HG03439 (cell line): ENCODE measurements at regions not wholly inside any gene's neighbourhood (a gene's known extent, or its start where the extent isn't known, plus 50 kb on each side); places are given as distances from the start of the nearest gene placed in this dataset.
"Not testable (repeated sequence)": the region's sequence is repeated elsewhere in the genome, so short reads cannot be mapped to it uniquely, and the experiment has no call there.

Experiments
- ATAC-seq: cut with Tn5 transposase; IDR thresholded peaks from one replicate; pipeline ENCODE4 v1.9.1; 2021; ENCODE audit warnings: mild to moderate bottlenecking, moderate library complexity; ENCODE audit not compliant: unreplicated experiment

GRCh38 chr2:16102976-16103380, 162.6 kb downstream of the MYCN start:
- ATAC-seq, result no peak

DNA sequence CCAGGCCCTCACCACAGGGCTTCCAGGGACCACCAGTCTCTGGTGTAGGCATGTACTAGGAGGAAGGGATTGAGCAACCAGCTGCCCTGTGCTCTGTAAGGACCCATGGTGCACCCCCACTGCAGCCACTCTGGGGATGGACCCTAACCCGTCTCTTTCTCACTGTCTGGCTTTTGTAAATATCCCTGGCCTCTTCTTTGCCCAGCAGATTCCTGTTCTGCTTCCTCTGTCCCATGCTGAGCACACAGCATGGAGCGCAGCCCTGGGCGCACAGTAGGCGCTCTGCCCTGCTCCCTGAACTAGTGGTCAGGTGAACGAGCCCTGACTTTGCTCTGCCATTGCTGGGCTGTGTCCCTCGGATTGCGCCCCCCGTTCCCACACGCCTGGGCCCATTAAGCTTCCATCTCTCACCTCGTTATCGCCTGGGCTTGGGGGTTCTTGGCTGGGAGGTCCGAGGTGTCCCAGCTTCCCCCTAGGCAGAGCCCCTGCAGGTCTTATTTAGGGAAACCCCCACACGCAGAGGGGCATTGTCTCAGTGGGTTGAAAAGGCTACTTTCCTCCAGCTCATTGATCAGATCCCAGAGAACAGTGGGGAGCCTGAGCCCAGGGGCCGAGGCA, 162.1 kb downstream of the MYCN start:
- ATAC-seq, result no peak

DNA sequence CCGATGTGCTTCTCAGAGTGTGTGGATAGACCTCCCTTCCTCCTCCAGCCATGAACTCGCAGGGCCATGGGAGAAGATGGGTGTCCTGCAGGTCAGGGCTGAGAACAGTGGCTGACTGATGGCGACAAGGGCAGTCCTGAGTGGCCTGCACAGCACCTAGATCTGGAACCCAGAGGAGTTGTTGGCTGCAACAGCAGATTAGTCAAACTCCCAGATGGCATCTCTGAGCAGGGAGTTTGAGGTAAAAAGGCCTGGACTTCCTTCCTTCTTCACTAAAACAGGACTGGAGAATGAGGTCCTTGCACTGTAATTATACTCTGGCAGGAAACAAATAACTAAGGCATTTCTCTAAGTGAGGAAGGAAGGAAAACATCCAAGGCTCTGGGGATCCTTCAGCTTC, 160.8 kb downstream of the MYCN start:
- no peak for ATAC-seq

- no peak for ATAC-seq
Measured at GRCh38 chr2:16100006-16100405, 159.7 kb downstream of the MYCN start.

DNA sequence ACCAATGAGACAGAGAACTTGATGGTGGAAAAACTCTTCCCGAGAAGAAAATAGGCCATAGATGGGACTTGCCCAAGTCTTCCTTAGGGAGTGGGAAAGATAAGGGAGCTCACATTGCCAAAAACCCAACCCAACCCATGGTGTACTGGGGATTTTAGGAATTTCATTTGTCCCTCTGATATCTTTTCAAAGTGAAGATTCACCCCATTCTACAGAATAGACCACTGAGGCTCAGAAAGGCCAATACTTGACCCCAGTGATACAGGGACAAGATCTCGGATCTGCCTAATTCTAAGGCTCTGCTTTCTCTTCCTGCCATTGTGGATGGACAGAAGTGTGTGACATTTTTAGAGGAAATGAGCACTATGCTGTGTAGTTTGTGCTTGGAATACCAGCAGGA, 159.0 kb downstream of the MYCN start:
- ATAC-seq, result no peak

- no peak for ATAC-seq
Measured at GRCh38 chr2:16096962-16097361, 156.6 kb downstream of the MYCN start.

GRCh38 chr2:16095483-16095882, 155.1 kb downstream of the MYCN start:
- not testable (repeated sequence) for ATAC-seq

DNA sequence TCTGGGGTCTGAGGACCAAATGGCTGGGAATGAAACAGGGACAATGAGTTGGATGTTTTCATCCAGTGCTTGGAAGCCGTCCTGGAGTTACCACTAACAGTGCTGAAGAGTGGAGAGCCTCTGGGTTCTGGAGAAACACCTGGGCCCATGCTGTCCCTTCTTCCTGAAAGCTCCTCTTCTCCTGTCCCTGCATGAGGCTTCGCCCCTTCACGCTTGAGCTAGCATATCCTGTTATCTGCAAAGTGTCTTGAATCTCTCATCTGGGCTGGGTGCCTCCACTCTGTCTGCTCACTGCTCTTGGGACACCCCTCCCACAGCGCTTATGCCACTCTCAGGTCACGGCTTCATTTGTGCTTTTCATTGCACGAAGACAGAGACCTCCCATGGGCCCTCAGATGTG, 154.5 kb downstream of the MYCN start:
- ATAC-seq, result no peak

DNA sequence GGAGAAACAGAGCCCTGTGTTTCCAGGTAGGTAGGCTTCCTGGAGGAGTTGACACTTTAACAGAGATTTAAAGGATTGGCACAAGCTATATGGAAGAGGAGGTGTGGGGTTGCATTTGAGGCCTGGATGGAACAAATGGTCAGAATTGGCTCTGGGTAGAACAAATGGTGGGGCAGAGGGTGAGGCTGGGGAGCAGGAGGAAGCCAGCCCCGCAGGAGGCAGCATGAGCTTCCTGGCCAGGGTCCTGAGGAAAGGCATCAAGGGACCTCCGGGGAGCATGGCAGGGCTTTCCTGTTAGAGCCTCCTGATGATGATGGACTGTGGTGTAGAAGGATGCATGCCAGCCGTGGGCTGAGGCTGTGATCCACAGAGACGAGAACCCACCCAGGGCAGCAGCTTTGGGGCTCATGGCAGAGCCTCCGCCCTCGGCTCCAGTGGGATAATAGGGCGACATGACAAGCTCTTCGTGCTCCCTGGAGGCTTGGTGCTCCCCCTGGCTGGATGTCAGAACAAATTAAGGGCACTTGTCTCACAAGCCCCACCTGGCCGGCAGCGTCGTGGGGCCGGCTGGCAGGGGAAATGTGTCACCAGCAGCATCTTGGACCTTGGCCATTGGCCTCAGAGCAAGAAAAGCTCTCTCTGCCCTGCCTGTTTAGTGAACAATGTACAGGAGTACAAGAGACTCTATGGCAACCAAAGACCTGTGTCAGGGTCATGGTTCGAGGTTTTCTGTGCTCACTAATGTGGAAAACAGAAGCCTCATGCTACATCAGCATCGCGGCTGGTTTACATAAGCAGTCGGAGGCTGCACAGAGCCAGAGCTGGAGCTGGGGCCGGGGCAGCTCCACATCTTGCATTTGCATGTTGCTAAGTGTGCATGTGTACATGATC, 153.5 kb downstream of the MYCN start:
- no peak for ATAC-seq

- ATAC-seq, result no peak
Measured at GRCh38 chr2:16092861-16093638, 152.7 kb downstream of the MYCN start.

GRCh38 chr2:16091576-16092282, 151.4 kb downstream of the MYCN start:
- ATAC-seq, result no peak

DNA sequence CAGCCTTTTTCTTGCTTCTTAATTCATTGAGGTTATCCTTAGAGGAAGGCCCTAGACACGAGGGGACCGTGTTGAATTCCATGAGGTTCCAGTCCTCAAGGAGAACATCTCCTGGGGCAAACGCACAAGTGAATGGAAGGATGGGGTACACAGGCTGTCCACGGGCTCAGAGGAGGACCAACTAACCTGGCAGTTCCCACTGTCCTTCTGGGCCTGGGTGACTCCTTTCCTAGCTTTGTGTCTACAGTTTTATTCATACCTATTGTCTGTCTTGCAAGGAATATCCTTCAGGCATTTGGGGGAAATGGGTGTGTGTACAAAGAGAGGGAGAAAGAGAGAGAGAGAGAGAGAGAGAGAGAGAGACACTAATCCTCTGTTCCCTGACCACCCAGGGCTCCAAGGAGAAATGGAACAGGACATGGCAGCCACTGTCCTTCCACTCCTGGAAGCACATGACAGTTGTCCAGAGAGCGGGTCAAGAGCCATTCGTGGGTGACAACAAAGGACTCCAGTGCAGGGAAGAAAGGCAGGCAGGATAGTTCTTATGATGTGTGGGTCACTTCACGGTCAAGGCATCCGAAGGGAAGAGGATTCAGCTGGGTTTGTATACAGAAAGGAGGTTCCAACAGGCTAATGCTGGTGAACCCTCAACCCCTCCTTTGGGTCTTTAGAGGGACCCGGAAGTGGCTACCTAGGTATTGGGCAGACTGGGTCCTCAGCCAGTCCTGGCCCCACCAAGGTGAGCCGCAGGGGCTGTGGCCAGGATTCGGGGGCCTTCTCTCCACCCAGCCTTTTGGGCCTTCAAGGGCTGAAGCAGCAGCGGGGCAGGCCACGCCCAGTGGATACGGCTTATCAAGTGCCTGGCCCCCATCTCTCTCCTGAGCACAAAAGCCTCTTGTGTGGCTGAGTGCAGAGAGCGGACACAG, 150.6 kb downstream of the MYCN start:
- ATAC-seq, result no peak

- not testable (repeated sequence) for ATAC-seq
Measured at GRCh38 chr2:16089491-16089890, 149.1 kb downstream of the MYCN start.

- no peak for ATAC-seq
Measured at GRCh38 chr2:16088802-16089112, 148.4 kb downstream of the MYCN start.

- no peak for ATAC-seq
Measured at GRCh38 chr2:16088035-16088801, 147.9 kb downstream of the MYCN start.

- ATAC-seq, result not testable (repeated sequence)
Measured at GRCh38 chr2:16086136-16086535, 145.8 kb downstream of the MYCN start.

GRCh38 chr2:16085073-16085472, 144.7 kb downstream of the MYCN start:
- no peak for ATAC-seq

GRCh38 chr2:16084274-16084673, 143.9 kb downstream of the MYCN start:
- no peak for ATAC-seq

GRCh38 chr2:16082276-16082675, 141.9 kb downstream of the MYCN start:
- no peak for ATAC-seq
